ENCODE measurements at regions not wholly inside any gene's neighbourhood (a gene's known extent, or its start where the extent isn't known, plus 50 kb on each side); places are given as distances from the start of the nearest gene placed in this dataset.

DNA sequence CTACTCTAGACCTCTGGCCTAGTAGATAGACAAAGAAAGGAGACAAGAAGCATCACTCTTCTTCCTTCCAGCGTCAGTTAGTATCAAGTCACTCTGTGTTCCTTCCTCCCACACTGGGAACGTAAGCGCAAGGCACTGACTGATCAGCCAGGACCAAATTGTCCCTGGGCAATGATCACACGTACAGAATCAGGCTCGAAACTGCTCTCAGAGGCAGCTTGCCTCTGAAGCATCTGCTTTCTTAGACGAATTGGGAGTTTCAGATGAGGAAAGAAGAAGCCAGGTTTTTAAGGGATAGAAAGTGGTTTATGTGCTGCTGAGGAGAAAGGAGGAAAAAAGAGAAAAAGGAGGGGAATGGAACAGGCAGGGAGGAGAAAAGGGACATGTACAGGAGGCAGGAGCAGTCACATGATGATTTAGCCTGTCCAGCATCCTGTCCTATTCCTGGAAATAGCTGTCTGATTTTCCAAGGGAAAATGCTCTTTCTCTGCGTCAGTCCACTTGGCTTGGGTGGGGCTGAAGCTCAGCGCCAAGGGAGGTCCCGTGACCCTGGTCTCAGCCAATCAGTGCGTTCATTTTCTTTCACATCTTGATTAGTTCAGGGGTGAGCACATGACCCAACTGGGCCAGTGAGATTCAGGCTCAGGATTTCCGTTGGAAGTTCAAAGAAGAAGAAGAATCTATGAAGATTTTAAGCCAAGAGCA is 102.0 kb upstream of the PRICKLE2 start (continued):
- TF ChIP-seq, protein P1, sequence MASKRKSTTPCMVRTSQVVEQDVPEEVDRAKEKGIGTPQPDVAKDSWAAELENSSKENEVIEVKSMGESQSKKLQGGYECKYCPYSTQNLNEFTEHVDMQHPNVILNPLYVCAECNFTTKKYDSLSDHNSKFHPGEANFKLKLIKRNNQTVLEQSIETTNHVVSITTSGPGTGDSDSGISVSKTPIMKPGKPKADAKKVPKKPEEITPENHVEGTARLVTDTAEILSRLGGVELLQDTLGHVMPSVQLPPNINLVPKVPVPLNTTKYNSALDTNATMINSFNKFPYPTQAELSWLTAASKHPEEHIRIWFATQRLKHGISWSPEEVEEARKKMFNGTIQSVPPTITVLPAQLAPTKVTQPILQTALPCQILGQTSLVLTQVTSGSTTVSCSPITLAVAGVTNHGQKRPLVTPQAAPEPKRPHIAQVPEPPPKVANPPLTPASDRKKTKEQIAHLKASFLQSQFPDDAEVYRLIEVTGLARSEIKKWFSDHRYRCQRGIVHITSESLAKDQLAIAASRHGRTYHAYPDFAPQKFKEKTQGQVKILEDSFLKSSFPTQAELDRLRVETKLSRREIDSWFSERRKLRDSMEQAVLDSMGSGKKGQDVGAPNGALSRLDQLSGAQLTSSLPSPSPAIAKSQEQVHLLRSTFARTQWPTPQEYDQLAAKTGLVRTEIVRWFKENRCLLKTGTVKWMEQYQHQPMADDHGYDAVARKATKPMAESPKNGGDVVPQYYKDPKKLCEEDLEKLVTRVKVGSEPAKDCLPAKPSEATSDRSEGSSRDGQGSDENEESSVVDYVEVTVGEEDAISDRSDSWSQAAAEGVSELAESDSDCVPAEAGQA (IDR thresholded peaks at IDR 0.05; ENCODE audit: low read depth): no peak
- TF ChIP-seq, protein P1 (CRISPR knock-in tag; IDR thresholded peaks at IDR 0.05; ENCODE audit: borderline replicate concordance): no peak
- TF ChIP-seq RBM22 (optimal IDR thresholded peaks at IDR 0.05; ENCODE audit: low read length): no peak

DNA sequence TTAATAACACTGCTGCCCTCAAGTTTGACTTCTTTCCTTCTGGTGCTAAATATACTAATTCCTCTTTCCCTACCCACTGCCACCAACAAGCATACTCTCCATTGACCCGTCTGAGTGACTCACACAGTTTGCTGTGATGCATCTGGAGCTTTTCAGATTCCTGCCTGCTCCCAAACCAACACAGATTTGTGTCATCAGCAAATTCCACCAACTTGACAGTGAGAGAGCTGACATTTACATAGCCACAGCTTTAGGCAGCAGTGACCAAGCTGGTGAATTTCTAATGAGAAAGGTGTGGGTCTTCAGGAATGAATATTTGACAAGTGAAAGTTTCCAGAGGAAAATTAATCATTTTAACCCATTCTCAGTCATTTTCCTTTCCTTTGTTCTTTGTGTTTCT is 96.5 kb upstream of the PRICKLE2 start:
- ChIA-PET CTCF (ENCODE audit: low intra/inter-chr PET ratio, low total read pairs) (no interaction called here), POLR2A (no interaction called here)
- no TSS peak for BruUV-seq (replicated peaks)
- no peak overlapping the region for H3K4me2 ChIP-seq (ENCODE audit: low read depth, low read length)
- H4K20me1 ChIP-seq (ENCODE audit: insufficient read depth, low read length): no peaks in the 10 kb centered on the region
- H3K4me1 ChIP-seq (ENCODE audit: insufficient read depth, low read length): no peaks in the 10 kb centered on the region
- H3K27ac ChIP-seq (ENCODE audit: extremely low read length, insufficient read depth, low read length): no peak overlapping the region
- in situ Hi-C loops (cut with HindIII; ENCODE audit: extremely low pct_ligation_motif_present, low pct_unique_long_range_greater_than_20kb) (no loop called here), intact Hi-C loops (cut with micrococcal nuclease; ENCODE audit: unreplicated experiment) (no loop called here)
- no peak overlapping the region for H3K4me3 ChIP-seq (replicated peaks in 1 of 3; ENCODE audit: insufficient read depth in 1 of 3, low read depth in 2 of 3, low read length in 3 of 3)
- H3K36me3 ChIP-seq (replicated peaks in 1 of 2; ENCODE audit: control insufficient read depth in 1 of 2, insufficient read depth in 2 of 2, low read length in 2 of 2): no peaks in the 10 kb centered on the region
- no peaks in the 10 kb centered on the region for H3K9me3 ChIP-seq (ENCODE audit: low read length)
- DNase-seq (ENCODE audit: low spot score): no peak
- H3K27me3 ChIP-seq (ENCODE audit: control insufficient read depth in 1 of 2, insufficient read depth in 2 of 2, low read length in 2 of 2): no peaks in the 10 kb centered on the region
- no peak for TF ChIP-seq ZNF550 (CRISPR knock-in tag; IDR thresholded peaks at IDR 0.05; ENCODE audit: borderline replicate concordance)
- TF ChIP-seq MAFK (conservative IDR thresholded peaks at IDR 0.05 in 1 of 2, IDR thresholded peaks at IDR 0.05 in 1 of 2; ENCODE audit: low read length in 2 of 2): peak; percentile 84
- TF ChIP-seq MAFF (IDR thresholded peaks at IDR 0.05; ENCODE audit: low read depth, low read length): peak; percentile 73
- FAIRE-seq: no peak
- 0% methylated on average over 1 of the region's 1 CpG for WGBS (ENCODE audit: low lambda C conversion rate)
- no peak overlapping the region for H3K9ac ChIP-seq (ENCODE audit: insufficient read depth, low read depth, low read length)
- no peaks in the 10 kb centered on the region for H3K79me2 ChIP-seq (ENCODE audit: insufficient read depth, low read length)
- no peak for ATAC-seq
- H2AFZ ChIP-seq (ENCODE audit: low read length): no peak overlapping the region

All from HepG2 (cell line).